ENCODE measurements at regions not wholly inside any gene's neighbourhood (a gene's known extent, or its start where the extent isn't known, plus 50 kb on each side); places are given as distances from the start of the nearest gene placed in this dataset.

- DNase-seq = no peak
Observed at GRCh38 chr1:47672622-47673021, 234.8 kb downstream of the FOXD2 start.

DNA sequence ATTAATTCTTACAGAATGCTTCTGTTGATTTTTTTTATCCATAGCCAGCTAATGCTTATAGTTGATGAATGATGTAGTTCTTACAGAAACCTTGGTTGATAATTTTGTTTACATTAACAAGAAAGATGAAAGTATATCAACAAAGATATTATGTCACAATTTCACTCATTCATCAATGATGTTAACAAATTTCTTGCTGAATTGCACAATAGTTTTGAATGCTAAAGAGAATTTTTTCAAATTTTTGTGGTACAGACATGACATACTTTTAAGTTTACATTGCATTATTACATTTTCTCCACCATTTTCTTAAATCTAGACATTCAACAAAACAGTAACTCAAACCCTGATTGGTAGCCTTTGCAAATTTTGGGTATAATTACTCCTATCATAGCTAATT is 236.3 kb downstream of the FOXD2 start:
- no peak for DNase-seq

- DNase-seq = no peak
Observed at GRCh38 chr1:47675047-47675675, 237.3 kb downstream of the FOXD2 start.

GRCh38 chr1:47675721-47676120 is 237.9 kb downstream of the FOXD2 start:
- no peak for DNase-seq

DNA sequence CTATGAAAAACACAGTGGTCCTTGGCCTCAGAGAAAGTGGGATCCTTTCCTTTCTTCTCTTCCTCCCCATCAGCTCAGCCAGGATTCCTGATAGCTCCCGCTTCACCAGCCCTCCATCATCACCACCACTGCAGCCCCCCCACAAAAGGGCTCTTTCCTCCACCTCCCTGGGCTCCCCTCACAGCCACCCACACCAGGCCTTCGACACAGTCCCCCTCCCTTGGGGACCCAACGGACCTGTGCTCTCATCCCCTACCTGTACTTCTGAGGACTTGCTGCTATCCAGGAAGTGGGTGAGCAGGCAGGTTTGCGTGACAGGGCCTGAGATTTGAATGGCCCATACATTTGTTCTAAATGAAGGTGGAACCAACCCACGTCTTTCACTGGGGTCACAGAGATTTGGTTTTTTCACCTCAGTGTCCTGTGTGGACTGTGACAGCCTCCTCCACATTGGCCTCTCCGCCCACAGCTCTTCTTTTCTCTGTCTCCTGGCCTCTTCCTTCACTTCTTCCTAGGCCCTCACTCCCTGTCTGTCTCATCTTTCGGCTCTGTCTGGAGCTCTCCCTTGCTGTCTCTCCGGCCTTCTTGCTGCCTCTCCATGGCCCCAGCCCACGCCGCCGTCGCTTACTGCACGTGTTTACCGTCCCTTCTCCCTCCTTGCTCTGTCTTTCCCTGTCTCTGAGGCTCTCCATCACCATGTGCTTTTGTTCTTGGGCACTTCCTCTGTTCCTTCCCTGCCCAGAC is 238.6 kb downstream of the FOXD2 start:
- DNase-seq = no peak

GRCh38 chr1:47677241-47677940 is 239.5 kb downstream of the FOXD2 start:
- DNase-seq = no peak

DNA sequence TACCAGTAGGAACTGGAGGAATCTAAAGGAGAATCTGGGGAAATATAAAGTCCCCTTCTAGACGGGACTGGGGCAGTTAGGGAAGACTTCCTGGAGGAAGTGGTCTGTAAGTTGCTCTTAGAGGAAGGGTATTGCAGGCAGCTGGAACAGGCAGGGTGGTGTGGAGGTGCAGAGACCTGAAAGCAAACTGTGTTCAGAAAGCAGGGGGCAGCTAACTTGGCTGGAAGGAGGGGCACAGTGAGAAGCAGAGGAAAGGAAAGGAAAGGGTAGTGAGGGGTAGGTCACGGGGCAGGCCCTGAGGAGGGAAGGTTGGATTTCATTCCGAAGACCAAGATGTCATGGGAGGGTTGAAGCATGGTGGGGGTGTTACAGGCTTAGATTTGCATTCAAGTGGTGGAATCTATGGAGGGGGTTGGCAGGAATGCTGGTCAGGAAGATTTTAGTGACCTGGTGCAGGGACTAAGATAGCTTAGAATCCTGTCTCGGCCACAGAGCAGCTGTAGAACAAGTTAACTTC is 240.7 kb downstream of the FOXD2 start:
- DNase-seq = no peak

DNA sequence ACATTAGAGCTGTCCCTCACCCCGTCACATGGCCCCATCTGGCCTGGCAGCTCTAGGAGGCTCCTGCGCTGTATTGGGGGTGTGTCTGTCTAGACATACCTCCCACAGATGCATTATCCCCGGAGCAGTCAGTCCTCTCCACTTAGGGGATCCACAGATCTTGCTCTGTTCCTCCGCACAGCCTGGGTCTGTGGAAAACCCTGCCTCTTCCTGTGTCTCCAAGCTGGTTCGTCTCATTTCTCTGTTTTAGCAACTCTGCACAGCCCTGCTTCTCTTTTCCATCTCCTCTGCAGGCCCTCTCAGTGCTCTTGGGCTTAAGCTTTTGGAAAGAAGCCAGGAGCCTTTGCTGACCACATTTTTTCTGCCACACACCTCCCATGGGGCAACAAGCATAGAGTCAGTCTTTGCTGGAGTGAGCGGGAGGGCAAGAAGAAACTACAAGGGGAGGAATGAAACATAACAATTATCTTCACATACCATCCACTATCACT is 241.5 kb downstream of the FOXD2 start:
- no peak for DNase-seq

- no peak for DNase-seq
Observed at GRCh38 chr1:47679826-47680225, 242.0 kb downstream of the FOXD2 start.

DNA sequence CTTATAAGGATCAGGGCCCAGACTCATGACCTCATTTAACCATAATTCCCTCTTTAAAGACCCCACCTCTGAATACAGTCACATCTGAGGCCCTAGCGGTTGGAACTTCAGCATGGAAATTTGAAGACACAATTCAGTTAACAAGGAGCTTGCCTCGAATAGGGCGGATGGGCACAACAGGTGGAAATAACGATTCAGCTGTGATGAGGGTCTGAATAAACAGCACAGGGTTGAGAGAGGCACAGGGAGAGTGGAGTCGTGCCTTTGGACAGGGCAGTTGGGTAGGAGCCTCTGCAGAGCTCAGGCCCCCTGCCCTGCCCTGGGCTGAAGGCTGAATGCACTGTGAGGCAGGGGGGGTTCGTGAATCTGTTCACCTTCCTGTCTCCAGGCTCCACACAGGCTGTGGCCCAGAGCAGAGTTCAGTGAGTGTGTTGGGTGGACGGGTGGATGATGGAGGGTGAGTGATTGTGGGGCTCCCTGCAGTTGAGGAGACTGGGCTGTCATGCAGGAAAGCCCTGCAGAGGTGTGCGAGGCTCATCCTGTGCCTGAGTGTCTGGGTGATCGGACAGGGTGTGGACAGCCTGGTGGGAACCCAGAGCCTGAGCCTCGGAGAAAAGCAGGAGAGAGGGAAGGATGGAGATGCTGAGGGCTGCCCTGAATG is 243.1 kb downstream of the FOXD2 start:
- no peak for DNase-seq

- no peak for DNase-seq
Observed at GRCh38 chr1:47681735-47682134, 243.9 kb downstream of the FOXD2 start.

DNA sequence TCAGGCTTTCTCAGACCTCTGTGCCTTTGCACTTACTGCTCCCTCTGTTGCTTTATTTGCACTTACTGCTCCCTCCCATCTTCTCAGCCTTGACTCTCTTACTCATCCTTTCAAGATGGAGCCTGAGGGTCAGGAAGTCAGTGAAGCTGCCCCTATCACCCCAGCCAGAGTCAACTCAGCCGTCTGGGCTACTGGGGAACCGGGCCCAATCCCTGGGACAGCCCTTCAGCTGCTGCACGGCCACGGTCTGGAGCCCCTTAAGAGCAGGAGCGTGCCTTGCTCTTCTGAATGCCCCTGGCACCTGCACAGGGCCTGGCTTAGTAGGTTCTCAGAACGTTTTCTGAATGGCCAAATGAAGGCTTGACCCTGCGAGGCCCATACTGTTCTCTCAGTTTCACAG is 244.4 kb downstream of the FOXD2 start:
- no peak for DNase-seq

DNA sequence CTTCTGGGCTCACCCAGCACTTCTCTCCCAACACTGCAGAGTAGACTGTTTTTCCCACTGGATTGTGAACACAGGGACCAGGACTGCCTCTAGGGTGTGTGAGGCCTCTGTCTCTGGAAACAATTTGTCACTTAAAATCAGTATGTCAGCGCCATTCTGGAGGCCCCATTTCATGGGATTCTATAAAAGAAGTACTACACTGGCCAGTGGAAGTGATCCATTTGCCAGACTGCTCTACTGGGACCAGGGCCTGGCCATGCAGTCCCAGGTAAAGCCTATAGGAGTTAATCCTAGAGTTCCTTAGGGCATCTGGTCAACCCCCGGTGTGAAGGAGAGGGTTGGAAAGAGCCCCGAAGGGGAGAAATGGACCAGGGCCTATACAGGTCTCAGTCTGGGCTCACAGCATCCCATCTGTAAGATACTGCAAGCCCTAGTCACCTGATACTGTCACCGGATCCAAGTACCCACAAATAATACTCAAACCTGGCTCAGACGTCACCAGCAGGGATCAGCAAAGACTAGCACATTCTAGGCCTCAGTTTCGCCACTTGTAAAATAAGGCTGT is 245.0 kb downstream of the FOXD2 start:
- DNase-seq = no peak

DNA sequence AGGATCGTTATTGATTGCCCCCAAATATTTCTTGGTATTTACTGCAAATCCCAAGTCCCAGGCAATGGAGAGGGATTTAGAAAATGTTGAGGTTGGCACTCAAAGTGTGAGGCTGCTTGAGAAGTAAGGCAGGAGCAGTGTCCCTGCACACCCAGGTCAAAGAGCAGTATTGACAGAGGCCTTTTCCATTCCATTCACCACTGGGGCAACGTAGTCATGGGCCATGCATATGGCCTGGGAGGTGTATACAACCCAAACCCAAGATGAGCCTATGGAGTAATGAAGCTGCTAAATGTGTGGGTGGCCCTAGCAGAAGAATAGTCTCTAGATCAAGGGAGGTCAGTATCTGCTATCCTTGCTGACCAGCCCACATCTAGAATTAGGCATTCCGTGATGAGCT is 245.6 kb downstream of the FOXD2 start:
- no peak for DNase-seq

DNA sequence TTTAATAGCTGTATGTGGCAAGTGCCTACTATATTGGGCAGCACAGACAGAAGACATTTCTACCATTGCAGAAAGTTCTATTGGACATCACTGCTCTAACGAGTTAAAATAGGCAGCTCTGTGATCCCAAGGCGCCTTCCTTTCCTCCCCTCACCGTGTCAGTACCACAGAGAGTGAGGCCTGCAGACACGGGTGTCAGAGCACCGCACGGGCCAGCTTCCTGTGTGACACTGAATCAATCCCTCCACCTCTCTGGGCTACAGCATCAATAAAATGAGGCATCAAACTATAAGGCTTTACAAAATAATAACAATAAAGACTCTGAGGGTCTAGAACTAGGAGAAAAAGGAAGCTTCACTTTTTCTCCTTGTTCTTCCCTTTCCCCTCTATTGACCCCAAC is 246.7 kb downstream of the FOXD2 start:
- no peak for DNase-seq

DNA sequence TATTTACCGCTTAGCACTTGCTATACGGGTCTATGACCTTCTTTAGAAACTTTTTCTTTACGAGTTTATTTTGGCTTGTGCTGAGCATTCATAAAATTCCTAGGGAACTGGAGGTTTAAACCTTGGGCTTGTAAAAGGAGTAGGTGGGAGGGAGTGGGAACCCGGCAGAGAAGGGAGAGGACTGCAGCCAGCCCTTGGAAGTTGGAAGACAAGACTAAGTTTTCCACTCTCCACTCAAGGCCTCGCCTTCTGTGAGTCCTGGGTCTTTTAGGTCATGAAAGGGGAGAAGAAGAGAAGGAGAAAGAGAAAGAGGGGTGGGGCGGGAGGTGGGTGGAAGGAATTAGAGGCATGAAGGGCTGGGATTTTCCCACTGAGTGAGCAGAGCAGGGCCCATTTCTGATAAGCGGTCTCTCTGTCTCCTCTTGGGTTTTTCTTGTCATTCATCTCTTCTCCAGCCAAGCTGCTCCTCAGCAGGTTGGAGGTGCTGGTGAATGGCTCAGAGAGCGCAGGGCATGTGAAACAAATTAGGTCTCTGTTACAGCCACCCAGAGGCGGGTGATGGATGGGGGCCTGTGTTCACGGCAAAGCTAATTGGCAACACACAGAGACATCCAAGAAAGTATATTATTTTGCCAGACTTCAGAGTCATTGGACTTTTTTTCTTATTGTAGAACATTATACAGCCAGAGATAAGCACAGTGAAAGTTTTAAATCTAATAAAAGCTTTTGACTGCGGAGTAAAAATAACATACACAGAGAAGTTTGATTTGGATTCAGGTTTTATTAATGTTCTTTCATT is 247.3 kb downstream of the FOXD2 start:
- no peak for DNase-seq

DNA sequence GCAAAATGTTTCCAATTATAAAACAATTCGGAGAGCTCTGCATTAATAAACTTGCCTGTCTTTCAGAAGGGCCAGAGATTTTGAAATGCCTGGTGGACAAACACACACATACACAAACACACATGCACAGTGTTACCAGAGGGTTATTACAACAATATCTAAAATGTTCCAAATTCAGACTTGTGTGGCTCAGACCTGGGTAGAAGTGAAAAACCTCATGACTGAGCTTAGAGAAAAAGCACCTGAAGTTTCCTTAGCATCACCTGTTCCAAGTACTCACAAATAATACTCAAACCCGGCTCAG is 247.9 kb downstream of the FOXD2 start:
- no peak for DNase-seq

DNA sequence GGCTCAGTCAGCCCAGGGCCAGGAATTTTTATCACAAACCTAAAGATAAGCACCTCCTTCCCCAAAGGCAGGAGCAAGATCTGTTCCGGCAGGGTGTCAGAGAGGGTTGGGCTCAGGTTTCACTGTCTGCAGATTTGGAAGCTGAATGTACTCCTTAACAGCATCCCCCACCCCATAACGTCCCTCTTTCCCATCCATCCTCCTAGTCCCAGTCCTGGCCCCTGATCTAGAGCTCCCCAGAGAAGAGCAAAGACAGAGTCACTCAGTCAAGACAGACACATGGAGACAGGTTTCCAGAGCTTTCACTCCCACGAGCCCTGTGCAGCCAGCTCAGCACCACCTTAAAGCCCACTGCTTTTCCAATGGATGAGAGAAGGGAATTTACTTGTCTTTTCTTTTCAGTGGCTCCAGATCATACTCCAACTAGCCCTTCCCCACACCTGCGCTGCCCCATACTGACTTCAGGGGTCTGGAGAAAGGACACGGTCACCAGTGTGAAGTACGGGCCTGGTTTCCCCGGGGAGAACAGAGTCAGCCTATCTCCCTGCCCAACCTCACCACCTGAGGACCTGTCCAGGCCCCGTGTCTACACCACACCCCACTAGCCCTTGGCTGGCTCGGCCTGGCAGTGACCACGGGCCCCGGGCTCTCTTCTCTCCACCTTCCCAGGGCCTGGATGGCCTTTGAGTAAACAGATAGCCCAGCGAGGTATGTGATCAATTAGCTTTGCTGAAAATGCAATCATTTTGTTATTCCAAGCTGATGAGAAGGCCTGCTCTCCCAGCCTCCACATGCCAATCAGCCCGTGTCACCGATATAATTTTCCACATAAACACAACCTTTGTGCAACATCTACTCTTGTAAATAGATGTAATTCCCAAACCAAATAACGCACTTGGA is 249.1 kb downstream of the FOXD2 start:
- DNase-seq = no peak

GRCh38 chr1:47687631-47688460 is 250.0 kb downstream of the FOXD2 start:
- DNase-seq = no peak
